ENCODE measurements at regions not wholly inside any gene's neighbourhood (a gene's known extent, or its start where the extent isn't known, plus 50 kb on each side); places are given as distances from the start of the nearest gene placed in this dataset.

- TF ChIP-seq CTCF (IDR thresholded peaks at IDR 0.05) (no peak), ZFX (IDR thresholded peaks at IDR 0.05; ENCODE audit: borderline replicate concordance) (no peak)
Observed at GRCh38 chr5:4995014-4995413, 145.1 kb upstream of the ADAMTS16 start.

Data from 22Rv1 (cell line).